ENCODE measurements at regions not wholly inside any gene's neighbourhood (a gene's known extent, or its start where the extent isn't known, plus 50 kb on each side); places are given as distances from the start of the nearest gene placed in this dataset.
"Not testable (repeated sequence)": the region's sequence is repeated elsewhere in the genome, so short reads cannot be mapped to it uniquely, and the experiment has no call there.

- DNase-seq, result no peak
These were observed 57.6 kb upstream of the FAM171A1 start for GRCh38 chr10:15428681-15429080.

GRCh38 chr10:15427843-15428414 lies 56.8 kb upstream of the FAM171A1 start:
- no peak for DNase-seq

- DNase-seq, result no peak
These were observed 55.5 kb upstream of the FAM171A1 start for GRCh38 chr10:15426558-15426957.

GRCh38 chr10:15426115-15426514 lies 55.0 kb upstream of the FAM171A1 start:
- no peak for DNase-seq

- DNase-seq, result not testable (repeated sequence)
These were observed 50.8 kb upstream of the FAM171A1 start for GRCh38 chr10:15421875-15422274.
